SK-N-SH (cell line): ENCODE measurements at regions not wholly inside any gene's neighbourhood (a gene's known extent, or its start where the extent isn't known, plus 50 kb on each side); places are given as distances from the start of the nearest gene placed in this dataset.

ENCODE experiments used
- CHD2 ChIP-seq: fragments of 150-350 bp; IDR thresholded peaks from 2 replicates; pipeline ENCODE4 v1.6.1; 2018; ENCODE audit warnings: low read length; ENCODE audit not compliant: partially characterized antibody
- EP300 ChIP-seq, 2 experiments: IDR thresholded peaks; 2 replicates each; pipeline versions ENCODE4 v1.4.0 to v1.6.1; 2012; ENCODE audit warnings: borderline replicate concordance in 1 of 2, low read depth in 1 of 2, low read length in 1 of 2
- POLR2AphosphoS5 ChIP-seq: IDR thresholded peaks from 2 replicates; pipeline ENCODE4 v1.6.1; 2012; ENCODE audit warnings: low read depth, low read length
- RAD21 ChIP-seq: IDR thresholded peaks from 2 replicates; pipeline ENCODE4 v1.6.1; 2012; ENCODE audit warnings: mild to moderate bottlenecking, low read length
- RFX5 ChIP-seq: IDR thresholded peaks from 2 replicates; pipeline ENCODE4 v1.6.1; 2012; ENCODE audit warnings: mild to moderate bottlenecking, improper control_type of control experiment, low read length
- TAF1 ChIP-seq: IDR thresholded peaks from 2 replicates; pipeline ENCODE4 v1.6.1; 2012; ENCODE audit warnings: low read depth, mild to moderate bottlenecking, low read length, moderate library complexity, borderline replicate concordance
- TCF12 ChIP-seq: IDR thresholded peaks from 2 replicates; pipeline ENCODE4 v1.4.0; 2012
- TF ChIP-seq, protein P1 (sequence below): fragments of 200-600 bp; sonication (generic); IDR thresholded peaks from 2 replicates; pipeline ENCODE4 v1.6.1; 2017; ENCODE audit warnings: antibody characterized with exemption, mild to moderate bottlenecking, moderate library complexity
- TF ChIP-seq, protein P2 (sequence below): IDR thresholded peaks from 2 replicates; pipeline ENCODE4 v1.4.0; 2012; ENCODE audit warnings: low read depth
- TF ChIP-seq, protein P3 (sequence below): fragments of 150-350 bp; IDR thresholded peaks from 2 replicates; pipeline ENCODE4 v1.6.1; 2017; ENCODE audit warnings: antibody characterized with exemption, low read length, low read depth, borderline replicate concordance

DNA sequence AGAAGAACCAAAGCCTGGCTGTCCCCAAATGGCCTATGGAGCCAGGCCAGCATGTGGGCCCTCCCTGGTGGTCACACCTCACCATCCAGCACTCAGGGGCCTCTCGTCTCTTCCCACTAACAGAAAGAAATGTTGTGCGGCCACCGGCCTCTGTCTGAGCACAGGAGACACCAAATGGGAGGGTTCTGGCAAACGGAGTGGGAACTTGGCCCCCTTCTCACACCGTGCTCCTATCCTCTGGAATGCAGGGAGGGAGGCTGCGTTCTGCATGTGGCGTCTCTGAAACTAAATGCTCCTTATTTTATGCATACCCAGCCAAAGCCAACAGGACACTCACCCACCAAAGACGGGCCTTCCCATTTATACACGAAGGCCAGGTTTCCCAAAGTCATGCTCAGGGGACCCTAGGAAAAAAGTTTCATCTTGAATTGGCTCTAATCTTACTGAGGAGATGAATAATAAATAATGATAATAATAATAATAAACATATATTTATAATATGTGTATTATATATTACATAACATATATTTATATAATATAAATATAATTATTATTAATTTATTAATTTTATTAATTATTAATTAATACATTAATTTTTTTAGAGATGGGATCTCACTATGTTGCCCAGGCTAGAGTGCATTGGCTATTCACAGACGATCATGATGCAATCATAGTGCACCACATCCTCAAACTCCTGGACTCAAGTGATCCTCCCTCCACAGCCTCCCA, 102.4 kb downstream of the FOXF2 start:
- TF ChIP-seq EP300 (IDR thresholded peaks at IDR 0.05; ENCODE audit: borderline replicate concordance in 1 of 2, low read depth in 1 of 2, low read length in 1 of 2) (no peak), POLR2AphosphoS5 (no peak), TCF12 (no peak), RFX5 (no peak), TAF1 (no peak), RAD21 (no peak), CHD2 (no peak)
- TF ChIP-seq, protein P1, sequence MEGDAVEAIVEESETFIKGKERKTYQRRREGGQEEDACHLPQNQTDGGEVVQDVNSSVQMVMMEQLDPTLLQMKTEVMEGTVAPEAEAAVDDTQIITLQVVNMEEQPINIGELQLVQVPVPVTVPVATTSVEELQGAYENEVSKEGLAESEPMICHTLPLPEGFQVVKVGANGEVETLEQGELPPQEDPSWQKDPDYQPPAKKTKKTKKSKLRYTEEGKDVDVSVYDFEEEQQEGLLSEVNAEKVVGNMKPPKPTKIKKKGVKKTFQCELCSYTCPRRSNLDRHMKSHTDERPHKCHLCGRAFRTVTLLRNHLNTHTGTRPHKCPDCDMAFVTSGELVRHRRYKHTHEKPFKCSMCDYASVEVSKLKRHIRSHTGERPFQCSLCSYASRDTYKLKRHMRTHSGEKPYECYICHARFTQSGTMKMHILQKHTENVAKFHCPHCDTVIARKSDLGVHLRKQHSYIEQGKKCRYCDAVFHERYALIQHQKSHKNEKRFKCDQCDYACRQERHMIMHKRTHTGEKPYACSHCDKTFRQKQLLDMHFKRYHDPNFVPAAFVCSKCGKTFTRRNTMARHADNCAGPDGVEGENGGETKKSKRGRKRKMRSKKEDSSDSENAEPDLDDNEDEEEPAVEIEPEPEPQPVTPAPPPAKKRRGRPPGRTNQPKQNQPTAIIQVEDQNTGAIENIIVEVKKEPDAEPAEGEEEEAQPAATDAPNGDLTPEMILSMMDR = no peak
- TF ChIP-seq, protein P2, sequence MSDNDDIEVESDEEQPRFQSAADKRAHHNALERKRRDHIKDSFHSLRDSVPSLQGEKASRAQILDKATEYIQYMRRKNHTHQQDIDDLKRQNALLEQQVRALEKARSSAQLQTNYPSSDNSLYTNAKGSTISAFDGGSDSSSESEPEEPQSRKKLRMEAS = no peak
- TF ChIP-seq, protein P3, sequence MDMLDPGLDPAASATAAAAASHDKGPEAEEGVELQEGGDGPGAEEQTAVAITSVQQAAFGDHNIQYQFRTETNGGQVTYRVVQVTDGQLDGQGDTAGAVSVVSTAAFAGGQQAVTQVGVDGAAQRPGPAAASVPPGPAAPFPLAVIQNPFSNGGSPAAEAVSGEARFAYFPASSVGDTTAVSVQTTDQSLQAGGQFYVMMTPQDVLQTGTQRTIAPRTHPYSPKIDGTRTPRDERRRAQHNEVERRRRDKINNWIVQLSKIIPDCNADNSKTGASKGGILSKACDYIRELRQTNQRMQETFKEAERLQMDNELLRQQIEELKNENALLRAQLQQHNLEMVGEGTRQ = no peak
